VCaP (cell line): ENCODE measurements at regions not wholly inside any gene's neighbourhood (a gene's known extent, or its start where the extent isn't known, plus 50 kb on each side); places are given as distances from the start of the nearest gene placed in this dataset.
"Not testable (repeated sequence)": the region's sequence is repeated elsewhere in the genome, so short reads cannot be mapped to it uniquely, and the experiment has no call there.

ENCODE experiments used
- H3K27ac ChIP-seq: fragments of 450-650 bp; 2 replicates; pipeline ENCODE4 v1.5.1; 2017
- TF ChIP-seq, protein P1 (sequence below): fragments of 450-650 bp; conservative IDR thresholded peaks from 2 replicates; pipeline ENCODE4 v1.5.1; 2017; ENCODE audit warnings: mild to moderate bottlenecking, moderate library complexity

DNA sequence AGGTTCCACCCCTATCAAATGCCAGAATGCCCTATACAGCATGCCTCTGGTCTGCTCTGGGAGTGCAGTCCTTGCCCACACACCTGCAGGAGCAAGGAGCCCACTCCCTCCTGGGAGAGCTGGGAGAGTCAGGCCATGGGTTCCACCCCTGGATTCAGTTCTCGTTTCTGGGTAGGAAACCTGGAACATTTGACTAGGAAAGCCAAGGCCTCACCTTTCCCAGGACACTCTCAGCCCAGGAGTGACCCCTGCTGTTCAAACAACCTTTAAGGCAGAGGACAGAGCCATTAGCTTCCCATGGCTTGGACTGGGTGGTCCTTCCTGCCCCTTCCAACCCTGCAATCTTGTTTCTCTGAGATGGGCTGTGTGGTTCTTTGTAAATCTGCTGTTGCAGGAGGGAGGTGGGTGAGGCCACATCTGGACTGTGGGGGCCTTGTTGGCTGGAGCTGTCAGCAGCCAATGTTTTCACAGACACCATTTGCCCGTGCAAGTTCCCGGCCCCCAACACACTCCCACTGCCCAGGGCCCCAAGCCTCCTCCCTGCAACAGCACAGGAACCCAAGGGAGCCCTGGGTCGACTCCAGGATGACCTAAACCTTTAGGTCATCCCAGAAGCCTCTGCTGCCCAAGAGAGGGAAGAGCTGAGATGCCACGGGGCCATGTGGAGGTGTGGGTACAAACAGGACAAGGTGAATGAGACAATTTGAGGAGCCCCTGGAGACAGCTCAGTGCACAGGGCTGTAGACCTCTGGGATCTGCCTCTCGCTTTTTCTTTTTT, 104.4 kb downstream of the PJA1 start:
- H3K27ac ChIP-seq: no peak overlapping the region
- TF ChIP-seq, protein P1, sequence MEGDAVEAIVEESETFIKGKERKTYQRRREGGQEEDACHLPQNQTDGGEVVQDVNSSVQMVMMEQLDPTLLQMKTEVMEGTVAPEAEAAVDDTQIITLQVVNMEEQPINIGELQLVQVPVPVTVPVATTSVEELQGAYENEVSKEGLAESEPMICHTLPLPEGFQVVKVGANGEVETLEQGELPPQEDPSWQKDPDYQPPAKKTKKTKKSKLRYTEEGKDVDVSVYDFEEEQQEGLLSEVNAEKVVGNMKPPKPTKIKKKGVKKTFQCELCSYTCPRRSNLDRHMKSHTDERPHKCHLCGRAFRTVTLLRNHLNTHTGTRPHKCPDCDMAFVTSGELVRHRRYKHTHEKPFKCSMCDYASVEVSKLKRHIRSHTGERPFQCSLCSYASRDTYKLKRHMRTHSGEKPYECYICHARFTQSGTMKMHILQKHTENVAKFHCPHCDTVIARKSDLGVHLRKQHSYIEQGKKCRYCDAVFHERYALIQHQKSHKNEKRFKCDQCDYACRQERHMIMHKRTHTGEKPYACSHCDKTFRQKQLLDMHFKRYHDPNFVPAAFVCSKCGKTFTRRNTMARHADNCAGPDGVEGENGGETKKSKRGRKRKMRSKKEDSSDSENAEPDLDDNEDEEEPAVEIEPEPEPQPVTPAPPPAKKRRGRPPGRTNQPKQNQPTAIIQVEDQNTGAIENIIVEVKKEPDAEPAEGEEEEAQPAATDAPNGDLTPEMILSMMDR: peak; percentile 39; the same call in 1 of the 2 replicates

DNA sequence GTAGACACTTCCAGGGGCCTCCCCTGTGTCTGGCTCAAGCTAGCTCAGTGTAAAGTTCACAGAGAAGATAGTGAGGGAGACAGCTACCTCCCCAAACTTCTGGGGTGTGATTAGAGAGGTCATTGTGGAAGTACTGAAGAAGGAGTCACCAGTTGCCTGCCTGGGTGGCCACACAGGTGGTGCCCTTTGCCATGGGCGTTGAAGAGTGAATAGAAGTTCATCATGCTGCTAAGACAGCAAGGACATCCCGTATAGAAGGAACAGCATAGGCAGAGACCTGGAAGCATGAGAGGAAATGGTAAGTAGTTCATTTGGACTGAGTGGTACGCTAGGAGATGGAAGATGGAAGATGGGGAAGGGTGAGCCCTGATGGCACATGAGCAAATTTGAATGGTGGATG, 110.1 kb downstream of the PJA1 start:
- TF ChIP-seq, protein P1: no peak
- no peak overlapping the region for H3K27ac ChIP-seq

DNA sequence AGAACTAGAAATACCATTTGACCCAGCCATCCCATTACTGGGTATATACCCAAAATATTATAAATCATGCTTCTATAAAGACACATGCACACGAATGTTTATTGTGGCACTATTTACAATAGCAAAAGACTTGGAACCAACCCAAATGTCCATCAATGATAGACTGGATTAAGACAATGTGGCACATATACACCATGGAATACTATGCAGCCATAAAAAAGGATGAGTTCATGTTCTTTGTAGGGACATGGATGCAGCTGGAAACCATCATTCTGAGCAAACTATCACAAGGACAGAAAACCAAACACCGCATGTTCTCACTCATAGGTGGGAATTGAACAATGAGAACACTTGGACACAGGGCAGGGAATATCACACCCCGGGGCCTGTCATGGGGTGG, 110.8 kb downstream of the PJA1 start:
- not testable (repeated sequence) for H3K27ac ChIP-seq

DNA sequence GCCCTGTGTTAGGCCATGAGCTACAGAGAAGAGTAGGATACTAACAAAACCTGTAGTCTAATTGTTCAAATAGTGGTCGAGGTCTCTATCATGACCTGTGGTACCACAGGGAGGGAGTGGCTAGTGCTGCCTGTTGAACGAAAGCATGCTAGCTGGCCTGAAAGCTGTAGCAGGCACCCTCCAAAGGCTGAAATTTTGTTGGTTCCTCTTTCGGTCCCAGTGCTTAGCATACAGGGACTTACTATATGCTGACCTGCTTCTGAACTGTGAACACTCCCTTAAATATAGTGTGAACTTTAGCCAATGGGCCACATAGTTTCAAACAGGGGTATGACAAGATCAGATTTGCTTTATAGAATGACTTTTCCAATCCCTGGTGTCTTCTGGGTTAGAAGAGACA, 113.4 kb downstream of the PJA1 start:
- TF ChIP-seq, protein P1: no peak
- H3K27ac ChIP-seq: no peak overlapping the region

DNA sequence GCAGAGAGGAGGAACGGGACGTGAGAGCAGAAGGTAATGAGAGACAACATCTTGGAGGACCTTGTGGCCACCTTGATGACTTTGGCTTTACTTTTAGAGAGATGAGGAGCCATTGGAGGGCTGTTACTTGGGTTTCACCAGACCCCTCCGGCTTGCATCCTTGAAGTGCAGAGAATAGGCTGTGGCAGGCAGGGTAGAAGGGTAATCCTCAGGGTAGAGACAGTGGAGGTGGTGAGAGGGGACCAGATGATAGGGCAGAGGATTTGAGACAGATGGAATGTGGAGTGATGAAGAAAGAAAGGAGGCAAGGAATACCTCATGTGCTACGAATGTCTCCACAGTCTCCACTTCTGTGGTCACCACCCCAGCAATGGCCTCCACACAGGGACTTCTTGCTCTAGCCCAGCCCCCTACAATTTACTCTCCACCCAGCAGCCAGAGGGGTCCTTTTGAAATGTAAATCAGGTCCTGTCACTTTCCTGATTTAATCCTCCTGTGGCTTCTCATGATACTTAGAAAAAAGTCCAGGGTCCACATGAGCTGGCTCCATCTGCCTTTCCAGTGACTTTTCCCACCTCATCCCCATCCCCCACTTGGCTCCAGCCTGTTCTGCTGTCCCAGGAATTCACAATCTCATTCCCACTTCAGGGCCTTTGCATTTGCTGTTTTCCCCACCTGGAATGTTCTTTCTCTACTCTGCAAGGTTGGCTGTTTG, 115.0 kb downstream of the PJA1 start:
- H3K27ac ChIP-seq: no peak overlapping the region
- TF ChIP-seq, protein P1: no peak

DNA sequence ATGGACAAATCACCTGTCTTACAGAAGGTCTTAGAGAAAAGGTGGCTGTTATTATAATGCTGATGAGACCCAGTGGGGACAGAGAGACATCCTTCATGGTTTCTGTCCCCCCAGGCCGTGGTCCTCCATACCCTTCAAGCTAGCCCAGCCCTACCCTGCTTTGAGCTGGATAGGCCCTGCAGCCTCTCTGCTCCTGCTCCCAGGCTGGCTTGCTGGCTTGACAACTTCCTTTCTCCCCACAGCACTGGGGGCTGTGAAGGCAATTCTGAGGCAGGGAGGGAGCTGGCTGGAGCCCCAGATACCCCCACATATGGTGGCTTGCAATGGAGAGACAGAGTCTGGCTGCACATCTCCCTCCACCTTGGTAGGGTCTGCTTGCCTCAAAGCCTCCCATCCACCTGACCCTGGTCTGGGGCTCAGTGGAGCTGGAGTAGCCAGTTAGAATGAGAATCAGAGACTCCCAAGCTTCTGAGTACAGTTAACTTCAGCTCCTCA, 118.2 kb downstream of the PJA1 start:
- TF ChIP-seq, protein P1: no peak
- H3K27ac ChIP-seq: no peak overlapping the region

DNA sequence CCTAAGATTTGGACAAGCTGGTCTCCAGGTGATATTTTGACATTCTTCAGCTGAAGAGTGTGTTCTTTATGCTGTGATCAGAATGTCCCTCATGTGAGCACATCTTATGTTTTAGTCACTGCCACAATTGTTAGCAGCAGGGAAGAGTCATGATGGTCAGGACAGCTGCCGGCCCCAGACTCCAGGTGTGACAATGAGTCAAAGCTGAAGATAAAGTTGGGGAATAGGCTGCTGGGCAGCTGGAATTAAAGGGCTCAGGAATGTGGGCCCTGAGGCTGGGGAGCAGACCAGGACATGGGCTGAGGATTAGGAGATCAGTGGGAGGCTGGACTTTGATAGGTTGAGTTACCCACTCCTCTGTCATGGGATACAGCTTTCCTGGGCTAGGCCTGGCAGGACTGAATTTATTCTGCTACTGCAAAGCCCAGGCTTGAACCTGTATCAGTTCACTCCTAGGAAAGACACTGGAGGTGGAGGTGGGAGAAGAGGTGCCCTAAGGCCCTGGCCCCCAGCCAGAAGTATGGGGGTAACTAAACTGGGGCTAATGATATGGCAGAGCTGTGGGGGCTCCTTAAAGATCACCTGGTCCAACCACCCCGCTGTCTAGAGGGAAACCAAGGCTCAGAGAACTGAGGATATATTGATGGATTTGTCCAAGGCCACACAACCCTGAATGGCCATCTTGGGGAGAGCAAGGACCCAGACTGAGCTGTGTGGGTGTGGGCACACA, 119.5 kb downstream of the PJA1 start:
- no peak overlapping the region for H3K27ac ChIP-seq
- TF ChIP-seq, protein P1: no peak
